ENCODE measurements at regions not wholly inside any gene's neighbourhood (a gene's known extent, or its start where the extent isn't known, plus 50 kb on each side); places are given as distances from the start of the nearest gene placed in this dataset.

DNA sequence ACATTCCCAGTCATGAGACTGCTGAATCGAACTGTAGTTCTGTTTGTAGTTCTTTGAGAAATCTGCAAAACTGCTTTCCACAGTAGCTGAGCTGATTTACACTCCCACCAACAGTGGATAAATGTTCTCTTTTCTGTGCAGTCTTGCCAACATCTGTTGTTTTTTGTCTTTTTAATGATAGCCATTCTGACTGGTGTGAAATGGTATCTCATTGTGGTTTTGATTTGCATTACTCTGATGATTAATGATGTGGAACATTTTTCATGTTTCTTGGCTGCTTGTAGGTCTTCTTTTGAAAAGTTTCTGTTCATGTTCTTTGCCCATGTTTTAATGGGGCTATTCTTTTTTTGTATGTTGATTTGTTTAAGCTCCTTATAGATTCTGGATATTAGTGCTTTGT is 187.3 kb upstream of the TLE4 start:
- TF ChIP-seq CTCF (IDR thresholded peaks at IDR 0.05) (no peak), EZH2 (IDR thresholded peaks at IDR 0.05) (no peak), EZH2phosphoT487 (IDR thresholded peaks at IDR 0.05) (no peak)
